MM.1S (cell line): ENCODE measurements at regions not wholly inside any gene's neighbourhood (a gene's known extent, or its start where the extent isn't known, plus 50 kb on each side); places are given as distances from the start of the nearest gene placed in this dataset.

Experiments
- EZH2 ChIP-seq: fragments of 300-600 bp; sonication (generic); optimal IDR thresholded peaks from 2 replicates; pipeline ENCODE3; 2017; ENCODE audit warnings: low read depth, mild to moderate bottlenecking, antibody characterized with exemption, low read length, mixed read lengths
- EZH2phosphoT487 ChIP-seq: fragments of 300-600 bp; sonication (generic); IDR thresholded peaks from 2 replicates; pipeline ENCODE4 v1.6.1; 2018; ENCODE audit warnings: antibody characterized with exemption, low read length

DNA sequence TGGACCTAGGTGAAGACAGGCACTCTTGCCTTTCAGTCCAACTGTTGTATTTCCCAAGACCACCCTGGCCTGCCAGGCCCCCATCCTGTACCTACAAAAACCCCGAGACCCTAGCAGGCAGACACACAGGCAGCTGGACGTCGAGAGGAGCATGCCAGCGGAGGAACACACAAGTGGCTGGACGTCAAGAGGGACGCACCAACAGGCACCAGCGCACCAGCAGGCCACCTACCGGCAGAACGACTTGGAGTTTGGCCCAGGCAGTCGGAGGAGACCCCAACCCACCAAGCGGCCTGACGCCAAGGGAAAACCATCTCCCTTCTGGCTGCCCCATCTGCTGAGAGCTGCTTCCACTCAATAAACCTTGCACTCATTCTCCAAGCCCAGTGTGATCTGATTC is 1883.4 kb upstream of the RAG2 start:
- no peak for TF ChIP-seq EZH2
- no peak for TF ChIP-seq EZH2phosphoT487
